ENCODE measurements at regions not wholly inside any gene's neighbourhood (a gene's known extent, or its start where the extent isn't known, plus 50 kb on each side); places are given as distances from the start of the nearest gene placed in this dataset.
"Not testable (repeated sequence)": the region's sequence is repeated elsewhere in the genome, so short reads cannot be mapped to it uniquely, and the experiment has no call there.

- DNase-seq (ENCODE audit: low spot score) = no peak
These were observed 141.1 kb downstream of the NDUFA12 start for GRCh38 chr12:94862421-94862820.

GRCh38 chr12:94856324-94856723, 147.2 kb downstream of the NDUFA12 start:
- no peak for DNase-seq (ENCODE audit: low spot score)

GRCh38 chr12:94855853-94856252, 147.6 kb downstream of the NDUFA12 start:
- no peak for DNase-seq (ENCODE audit: low spot score)

- no peak for DNase-seq (ENCODE audit: low spot score)
These were observed 152.0 kb downstream of the NDUFA12 start for GRCh38 chr12:94851396-94852028.

- DNase-seq (ENCODE audit: low spot score) = no peak
These were observed 154.0 kb downstream of the NDUFA12 start for GRCh38 chr12:94849411-94849976.

GRCh38 chr12:94848966-94849365, 154.5 kb downstream of the NDUFA12 start:
- no peak for DNase-seq (ENCODE audit: low spot score)

- DNase-seq (ENCODE audit: low spot score) = no peak
These were observed 158.4 kb downstream of the NDUFA12 start for GRCh38 chr12:94845110-94845509.

- DNase-seq (ENCODE audit: low spot score) = no peak
These were observed 159.0 kb downstream of the NDUFA12 start for GRCh38 chr12:94844452-94844851.

GRCh38 chr12:94841904-94842610, 161.4 kb downstream of the NDUFA12 start:
- DNase-seq (ENCODE audit: low spot score) = no peak

GRCh38 chr12:94841177-94841576, 162.3 kb downstream of the NDUFA12 start:
- no peak for DNase-seq (ENCODE audit: low spot score)

GRCh38 chr12:94839347-94839746, 164.2 kb downstream of the NDUFA12 start:
- no peak for DNase-seq (ENCODE audit: low spot score)

GRCh38 chr12:94836952-94837670, 166.4 kb downstream of the NDUFA12 start:
- DNase-seq (ENCODE audit: low spot score) = not testable (repeated sequence)

- no peak for DNase-seq (ENCODE audit: low spot score)
These were observed 169.4 kb downstream of the NDUFA12 start for GRCh38 chr12:94834036-94834625.

- no peak for DNase-seq (ENCODE audit: low spot score)
These were observed 170.5 kb downstream of the NDUFA12 start for GRCh38 chr12:94832780-94833681.

GRCh38 chr12:94832105-94832504, 171.4 kb downstream of the NDUFA12 start:
- no peak for DNase-seq (ENCODE audit: low spot score)

GRCh38 chr12:94831081-94831751, 172.3 kb downstream of the NDUFA12 start:
- no peak for DNase-seq (ENCODE audit: low spot score)

GRCh38 chr12:94829552-94829951, 173.9 kb downstream of the NDUFA12 start:
- peak; percentile 4 for DNase-seq (ENCODE audit: low spot score)

- no peak for DNase-seq (ENCODE audit: low spot score)
These were observed 168.7 kb upstream of the TMCC3 start for GRCh38 chr12:94819011-94819410.

GRCh38 chr12:94817695-94818075, 167.3 kb upstream of the TMCC3 start:
- DNase-seq (ENCODE audit: low spot score) = no peak

- not testable (repeated sequence) for DNase-seq (ENCODE audit: low spot score)
These were observed 166.8 kb upstream of the TMCC3 start for GRCh38 chr12:94817201-94817600.

GRCh38 chr12:94816746-94817145, 166.4 kb upstream of the TMCC3 start:
- DNase-seq (ENCODE audit: low spot score) = not testable (repeated sequence)
